HG03045 (cell line): ENCODE measurements at regions not wholly inside any gene's neighbourhood (a gene's known extent, or its start where the extent isn't known, plus 50 kb on each side); places are given as distances from the start of the nearest gene placed in this dataset.
A peak's percentile ranks its signal among the peaks of the same experiment; 100 is the strongest.

ENCODE experiments used
- ATAC-seq: cut with Tn5 transposase; IDR thresholded peaks from one replicate; pipeline ENCODE4 v1.9.1; 2021; ENCODE audit warnings: mild to moderate bottlenecking, moderate library complexity; ENCODE audit not compliant: unreplicated experiment

DNA sequence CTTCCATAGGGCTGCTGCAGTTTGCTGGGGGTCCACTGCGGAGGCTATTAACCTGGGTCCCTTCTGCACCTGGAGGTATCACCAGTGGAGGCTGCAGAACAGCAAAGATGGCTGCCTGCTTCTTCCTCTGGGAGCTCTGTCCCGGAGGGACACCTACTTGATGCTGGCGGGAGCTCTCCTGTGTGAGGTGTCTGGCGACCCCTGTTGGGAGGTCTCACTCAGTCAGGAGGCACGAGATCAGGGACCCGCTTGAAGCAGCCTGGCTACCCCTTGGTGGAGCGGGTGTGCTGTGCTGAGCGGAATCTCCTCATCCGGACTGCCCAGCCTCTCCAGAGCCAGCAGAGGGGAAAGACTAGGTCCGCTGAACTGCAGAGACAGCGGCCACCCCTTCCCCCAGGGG is 56.0 kb upstream of the CTXND1 start:
- ATAC-seq: no peak

DNA sequence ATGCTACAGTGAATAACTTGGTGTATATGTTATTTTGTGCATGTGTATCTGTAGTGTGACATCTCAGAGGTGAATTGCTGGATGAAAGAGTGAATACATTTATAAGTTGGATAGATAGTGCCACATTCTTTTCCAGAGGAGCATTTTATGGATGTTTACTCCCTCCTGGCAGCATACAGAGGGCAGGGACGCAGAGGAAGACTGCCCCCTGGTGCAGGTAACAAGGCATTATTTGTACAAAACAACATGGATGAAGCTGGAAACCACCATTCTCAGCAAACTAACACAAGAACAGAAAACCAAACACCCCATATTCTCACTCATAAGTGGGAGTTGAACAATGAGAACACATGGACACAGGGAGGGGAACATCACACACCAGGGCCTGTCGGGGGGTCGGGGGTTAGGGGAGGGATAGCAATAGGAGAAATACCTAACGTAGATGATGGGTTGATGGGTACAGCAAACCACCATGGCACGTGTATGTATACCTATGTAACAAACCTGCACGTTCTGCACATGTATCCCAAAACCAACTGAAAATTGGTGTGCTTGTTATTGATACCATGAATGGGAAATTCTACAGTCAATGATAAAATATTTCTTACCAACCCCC is 57.9 kb upstream of the CTXND1 start:
- no peak for ATAC-seq

DNA sequence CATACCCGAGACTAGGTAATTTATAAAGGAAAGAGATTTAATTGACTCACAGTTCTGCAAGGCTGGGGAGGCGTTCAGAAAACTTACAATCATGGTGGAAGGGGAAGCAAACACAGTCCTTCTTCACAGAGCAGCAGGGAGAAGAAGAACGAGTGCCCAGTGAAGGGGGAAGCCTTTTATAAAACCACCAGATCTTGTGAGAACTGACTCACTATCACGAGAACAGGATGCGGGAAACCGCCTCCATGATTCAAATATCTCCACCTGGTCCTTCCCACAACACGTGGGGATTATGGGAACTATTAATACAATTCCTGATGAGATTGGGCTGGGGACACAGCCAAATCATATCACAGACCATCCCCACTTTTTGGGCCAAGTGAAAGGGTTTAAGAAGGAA is 58.8 kb upstream of the CTXND1 start:
- ATAC-seq: no peak

GRCh38 chr15:80315289-80315987 is 63.4 kb upstream of the CTXND1 start:
- no peak for ATAC-seq

DNA sequence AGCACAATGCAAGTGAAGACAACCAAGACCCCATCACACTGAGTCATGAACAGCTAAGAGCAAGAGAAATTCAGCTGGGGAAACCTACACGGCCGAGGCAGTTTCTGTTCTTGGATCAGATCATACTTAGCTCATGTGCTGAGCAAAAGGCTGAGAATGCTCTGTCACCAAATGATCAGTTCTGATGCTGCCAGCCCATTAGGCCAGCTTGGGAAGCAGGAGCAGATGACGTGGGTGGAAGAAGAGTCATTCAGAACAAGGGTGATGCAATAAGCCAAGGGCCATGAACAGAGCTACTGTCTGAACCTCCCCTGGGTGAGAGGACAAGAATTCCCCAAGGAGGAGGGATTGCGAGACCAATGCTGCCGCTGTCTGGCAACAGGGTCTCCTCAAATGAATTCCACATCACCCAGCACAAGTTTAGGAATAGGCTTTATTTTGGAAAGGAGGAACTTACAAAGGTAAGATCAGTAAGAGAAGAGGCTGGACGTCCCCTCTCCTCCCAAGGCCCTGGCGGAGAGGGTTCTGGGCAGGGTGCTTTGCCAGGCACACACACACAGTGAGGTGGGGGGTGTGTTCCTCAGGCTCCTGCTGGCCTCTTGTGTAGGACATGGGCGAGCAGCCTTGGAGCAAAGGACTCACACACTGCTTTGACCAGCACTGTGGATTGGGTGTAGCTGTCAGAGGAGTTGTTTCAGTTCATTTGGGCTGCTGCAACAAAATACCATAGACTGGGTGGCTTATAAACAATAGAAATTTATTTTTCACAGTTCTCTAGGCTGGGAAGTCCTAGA is 65.6 kb upstream of the CTXND1 start:
- ATAC-seq: peak; percentile 37

- no peak for ATAC-seq
Measured at GRCh38 chr15:80321853-80322252, 69.8 kb upstream of the CTXND1 start.

GRCh38 chr15:80323285-80323684 is 71.3 kb upstream of the CTXND1 start:
- no peak for ATAC-seq

DNA sequence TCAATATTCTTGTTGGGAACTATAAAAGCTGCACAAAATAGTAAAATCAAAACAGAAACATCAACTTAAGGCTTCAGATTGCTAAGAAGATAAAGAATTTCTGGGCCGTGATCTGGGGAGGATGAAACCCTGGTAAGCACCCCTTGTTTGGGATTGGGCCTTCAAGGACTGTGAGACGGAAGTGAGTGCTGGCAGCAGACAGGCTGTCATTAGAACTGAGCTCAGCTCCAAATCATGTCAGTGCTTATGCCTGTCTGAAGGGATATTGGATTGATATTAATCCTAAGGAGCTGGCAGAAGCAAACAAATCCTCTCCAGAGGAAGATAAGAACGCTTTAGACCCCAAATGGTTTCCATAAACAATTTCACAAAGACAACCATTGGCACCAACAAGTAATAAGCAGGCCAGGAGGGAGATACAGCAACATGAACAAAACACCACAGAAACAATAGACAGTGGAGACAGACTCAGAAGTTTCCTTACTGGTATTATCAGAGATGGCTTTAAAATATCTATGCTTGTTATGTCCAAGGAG is 72.6 kb upstream of the CTXND1 start:
- no peak for ATAC-seq

GRCh38 chr15:80325206-80325605 is 73.2 kb upstream of the CTXND1 start:
- no peak for ATAC-seq

GRCh38 chr15:80326270-80326669 is 74.3 kb upstream of the CTXND1 start:
- no peak for ATAC-seq

DNA sequence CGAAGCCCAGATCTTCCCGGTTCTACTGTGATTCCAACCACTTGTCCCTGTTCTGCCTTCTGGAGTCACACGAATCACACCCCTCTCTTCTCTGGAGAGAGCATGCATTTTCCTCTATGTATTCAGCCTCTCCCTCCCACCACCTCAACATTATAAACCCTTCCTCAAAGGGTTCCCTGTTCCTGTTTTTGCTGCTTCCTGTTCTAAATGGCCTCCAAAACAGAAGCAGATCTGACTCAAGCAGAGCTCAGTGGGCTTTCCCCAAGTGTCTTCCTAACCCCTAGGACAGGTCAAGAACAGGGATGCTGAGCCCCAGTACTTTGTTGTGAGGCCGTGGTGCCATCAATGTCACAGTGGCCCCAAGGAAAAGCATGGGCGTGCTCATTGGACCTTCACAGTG is 75.7 kb upstream of the ARNT2 start:
- ATAC-seq: no peak

DNA sequence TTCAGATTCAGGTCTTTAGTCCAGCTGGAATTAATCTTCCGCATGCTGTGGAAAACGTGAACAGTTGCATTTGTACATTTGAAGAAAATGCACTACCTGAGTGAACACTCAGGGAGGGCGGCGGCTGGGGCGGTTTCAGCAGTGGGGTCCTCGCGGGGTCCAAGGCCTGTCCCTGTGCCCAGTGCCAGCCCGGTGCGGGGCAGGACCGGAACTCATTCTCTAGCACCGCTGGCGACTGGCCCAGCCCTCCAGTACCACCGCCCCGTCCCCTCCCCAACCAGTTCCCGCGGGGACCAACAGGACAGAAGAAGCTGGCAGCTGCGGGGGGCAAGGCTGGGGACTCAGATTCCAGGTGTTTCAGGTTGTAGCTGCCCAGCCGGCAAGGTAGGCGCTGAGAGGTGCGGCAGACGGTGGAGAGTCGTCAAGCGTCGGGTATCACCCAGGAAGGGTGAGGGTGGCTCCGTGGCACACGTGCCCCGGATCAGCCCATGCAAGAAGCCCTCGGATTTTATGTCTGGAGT is 72.2 kb upstream of the ARNT2 start:
- ATAC-seq: no peak

DNA sequence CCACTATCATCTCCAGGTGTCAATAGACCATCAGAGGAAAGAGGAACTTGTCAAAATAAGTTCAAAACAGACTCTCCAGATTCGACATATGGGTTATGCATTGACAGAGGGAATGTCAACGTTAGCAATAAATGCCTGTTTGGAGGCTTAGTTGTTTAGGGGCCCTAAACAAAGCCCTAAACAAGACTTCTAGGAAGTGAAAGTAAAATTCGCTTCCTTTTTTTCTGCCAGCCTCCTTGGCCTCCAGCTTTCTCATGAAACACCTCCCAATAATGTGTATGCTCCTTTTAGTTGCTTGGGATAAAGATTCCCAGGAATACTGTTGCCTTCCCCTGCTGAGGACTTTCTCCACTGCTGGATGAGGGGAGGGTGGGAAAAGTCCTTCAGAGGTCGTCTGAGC is 70.9 kb upstream of the ARNT2 start:
- ATAC-seq: no peak

DNA sequence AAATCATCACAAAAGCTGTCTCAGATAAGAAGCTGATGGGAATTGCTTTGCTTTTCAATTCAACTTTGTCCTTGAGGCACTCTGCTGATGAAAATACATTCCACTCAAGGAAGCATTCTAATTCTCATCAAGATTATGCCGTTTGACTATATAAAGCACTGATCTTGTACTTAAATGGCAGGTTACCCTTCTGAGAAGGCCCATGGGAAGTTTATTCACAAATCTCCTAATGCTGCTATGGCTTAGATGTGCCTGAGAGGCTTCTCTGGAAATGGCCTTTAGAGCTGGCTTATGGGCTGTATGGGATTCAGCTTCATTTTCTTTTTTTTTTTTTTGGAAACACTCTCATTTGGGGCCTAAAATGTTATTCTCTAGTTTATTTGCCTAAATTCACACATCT is 69.7 kb upstream of the ARNT2 start:
- ATAC-seq: no peak

DNA sequence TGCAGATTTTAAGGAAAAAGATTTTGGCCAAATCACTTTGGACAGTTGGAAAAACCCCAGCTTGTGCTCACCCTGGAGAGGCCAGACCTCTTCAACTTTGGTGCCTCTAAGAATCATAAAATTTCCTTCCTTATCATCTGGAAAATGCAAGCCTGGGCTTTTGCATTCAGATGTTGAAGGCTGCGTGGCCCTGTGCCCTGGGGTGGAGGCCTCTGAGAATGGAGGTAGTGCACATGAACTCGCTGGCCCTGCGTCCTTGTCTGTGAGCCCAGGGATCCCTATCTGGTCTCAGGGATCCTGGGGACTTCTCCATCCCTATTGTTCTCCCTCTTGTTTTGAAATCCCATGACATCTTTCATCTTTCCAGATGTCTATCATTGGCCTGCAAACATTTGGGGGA is 64.6 kb upstream of the ARNT2 start:
- no peak for ATAC-seq

DNA sequence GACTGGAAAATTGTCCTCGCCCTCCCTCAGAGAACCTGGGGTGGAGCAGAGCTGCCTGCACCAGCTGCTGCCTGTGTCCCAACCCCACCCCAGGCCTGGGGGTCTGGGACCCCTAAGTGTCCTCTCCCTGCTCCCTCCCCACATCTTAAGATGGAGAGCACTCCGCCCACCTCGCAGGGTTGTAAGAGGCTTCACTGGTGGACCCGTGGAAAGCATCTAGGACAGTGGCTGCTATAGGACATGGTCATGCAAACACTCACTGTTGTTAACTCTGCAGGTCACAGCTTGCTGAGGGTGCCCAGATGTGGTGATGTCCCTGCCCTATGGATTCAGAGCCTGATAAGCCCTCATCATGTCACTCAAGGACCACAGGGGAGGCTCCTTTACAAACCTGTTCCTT is 62.0 kb upstream of the ARNT2 start:
- ATAC-seq: no peak

DNA sequence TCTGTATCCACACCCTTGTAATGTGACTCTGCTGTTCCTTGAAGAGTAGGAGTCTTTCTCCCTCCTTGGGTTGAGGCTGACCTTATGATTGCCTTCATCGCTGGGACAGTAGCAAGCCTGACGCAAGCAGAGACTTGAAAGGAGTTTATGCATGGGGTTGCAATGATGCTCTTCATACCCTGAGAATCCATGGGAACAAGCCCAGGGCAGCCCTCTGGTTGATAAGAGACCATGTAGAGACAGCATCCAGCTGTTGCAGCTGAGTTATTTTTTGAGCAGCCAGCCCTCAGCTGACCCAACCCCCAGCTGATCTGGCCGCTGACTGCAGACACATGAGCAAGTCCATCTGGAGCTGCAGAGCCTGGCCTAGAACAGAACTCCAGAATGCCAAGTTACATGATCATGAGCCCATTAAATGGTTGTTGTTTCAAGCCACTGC is 60.6 kb upstream of the ARNT2 start:
- ATAC-seq: no peak

GRCh38 chr15:80350941-80351610 is 53.1 kb upstream of the ARNT2 start:
- ATAC-seq: no peak
